HEK293 (cell line): ENCODE measurements at regions not wholly inside any gene's neighbourhood (a gene's known extent, or its start where the extent isn't known, plus 50 kb on each side); places are given as distances from the start of the nearest gene placed in this dataset.

Experiments
- CTCF ChIA-PET: fragments of 350-600 bp; formaldehyde crosslinking; extraction: SDS; loops from one replicate; lab custom pipeline; 2021; ENCODE audit warnings: antibody characterized with exemption; lab: Yijun Ruan, JAX
- POLR2A ChIA-PET: fragments of 300-600 bp; formaldehyde crosslinking; extraction: SDS; loops from one replicate; lab custom pipeline; 2020; ENCODE audit warnings: antibody characterized with exemption, inconsistent platforms; lab: Yijun Ruan, JAX
- H3K27ac ChIP-seq: fragments of 200-500 bp; sonication (Bioruptor generic); 2 replicates; pipeline ENCODE4 v1.5.1; 2014; ENCODE audit warnings: low read depth, low read length, control low read depth, inconsistent platforms; ENCODE audit errors: extremely low read depth
- H3K36me3 ChIP-seq, 2 experiments: fragments of 200-500 bp in 1 of 2; sonication (Bioruptor generic) in 1 of 2; 1 replicate in 1 of 2; 2 replicates in 1 of 2; pipeline ENCODE4 v1.5.1; 2014 to 2017; ENCODE audit warnings: inconsistent platforms in 2 of 2, low read length in 2 of 2; ENCODE audit not compliant: control insufficient read depth in 2 of 2, insufficient read depth in 1 of 2
- H3K4me1 ChIP-seq: fragments of 200-500 bp; sonication (Bioruptor generic); 2 replicates; pipeline ENCODE4 v1.5.1; 2014; ENCODE audit warnings: mild to moderate bottlenecking, low read length, inconsistent platforms; ENCODE audit not compliant: control insufficient read depth, insufficient read depth
- H3K4me3 ChIP-seq: 2 replicates; pipeline ENCODE4 v1.5.1; 2011; ENCODE audit warnings: low read depth, mild to moderate bottlenecking, control low read depth, low read length, moderate library complexity
- H3K9me3 ChIP-seq: fragments of 200-500 bp; sonication (Bioruptor generic); 2 replicates; pipeline ENCODE4 v1.5.1; 2014; ENCODE audit warnings: low read depth, low read length, inconsistent platforms; ENCODE audit not compliant: control insufficient read depth, insufficient read depth
- IKZF3 ChIP-seq: fragments of 450-650 bp; IDR thresholded peaks from 2 replicates; pipeline ENCODE4 v1.5.0; 2018; ENCODE audit warnings: missing biosample characterization, mild to moderate bottlenecking, missing genetic modification characterization, moderate library complexity
- PATZ1 ChIP-seq: fragments of 450-650 bp; formaldehyde crosslinking; IDR thresholded peaks from 2 replicates; pipeline ENCODE4 v1.5.1; 2016; ENCODE audit warnings: missing biosample characterization, missing genetic modification characterization
- PBX3 ChIP-seq: sonication (generic); formaldehyde crosslinking; IDR thresholded peaks from 2 replicates; pipeline ENCODE4 v1.8.1; 2022; ENCODE audit warnings: mild to moderate bottlenecking, moderate library complexity, missing genetic modification reagents
- PRDM1 ChIP-seq: fragments of 450-650 bp; formaldehyde crosslinking; IDR thresholded peaks from 2 replicates; pipeline ENCODE4; 2016; ENCODE audit warnings: missing biosample characterization, missing genetic modification characterization
- SETDB1 ChIP-seq: IDR thresholded peaks from one replicate; pipeline ENCODE4 v1.6.1; 2017; ENCODE audit warnings: mild to moderate bottlenecking, low read length, moderate library complexity, mixed read lengths; ENCODE audit not compliant: insufficient read length
- ZFP41 ChIP-seq: fragments of 450-650 bp; formaldehyde crosslinking; IDR thresholded peaks from 2 replicates; pipeline ENCODE4 v1.5.1; 2016; ENCODE audit warnings: missing biosample characterization, missing genetic modification characterization, borderline replicate concordance
- ZIC2 ChIP-seq: fragments of 450-650 bp; formaldehyde crosslinking; IDR thresholded peaks from 2 replicates; pipeline ENCODE4 v1.5.1; 2016; ENCODE audit warnings: missing biosample characterization, missing genetic modification characterization
- ZNF132 ChIP-seq: fragments of 450-650 bp; formaldehyde crosslinking; IDR thresholded peaks from 2 replicates; pipeline ENCODE4 v1.5.1; 2017; ENCODE audit warnings: missing biosample characterization, missing genetic modification characterization, borderline replicate concordance
- ZNF157 ChIP-seq: fragments of 450-650 bp; formaldehyde crosslinking; IDR thresholded peaks from 2 replicates; pipeline ENCODE4 v1.5.1; 2016; ENCODE audit warnings: missing biosample characterization, missing genetic modification characterization
- ZNF2 ChIP-seq: fragments of 450-650 bp; formaldehyde crosslinking; IDR thresholded peaks from 2 replicates; pipeline ENCODE4 v1.5.1; 2016; ENCODE audit warnings: missing biosample characterization, missing genetic modification characterization
- ZNF239 ChIP-seq: fragments of 450-650 bp; formaldehyde crosslinking; IDR thresholded peaks from 2 replicates; pipeline ENCODE4 v1.5.1; 2016; ENCODE audit warnings: missing biosample characterization, missing genetic modification characterization
- ZNF302 ChIP-seq: fragments of 450-650 bp; formaldehyde crosslinking; IDR thresholded peaks from 2 replicates; pipeline ENCODE4 v1.5.1; 2016; ENCODE audit warnings: missing biosample characterization, missing genetic modification characterization, low read depth
- ZNF394 ChIP-seq: fragments of 450-650 bp; formaldehyde crosslinking; IDR thresholded peaks from 2 replicates; pipeline ENCODE4 v1.5.1; 2016; ENCODE audit warnings: missing biosample characterization, missing genetic modification characterization, mild to moderate bottlenecking, moderate library complexity, borderline replicate concordance
- ZNF473 ChIP-seq: fragments of 450-650 bp; formaldehyde crosslinking; IDR thresholded peaks from 2 replicates; pipeline ENCODE4 v1.5.1; 2017; ENCODE audit warnings: missing biosample characterization, missing genetic modification characterization
- ZNF48 ChIP-seq: fragments of 450-650 bp; formaldehyde crosslinking; IDR thresholded peaks from 2 replicates; pipeline ENCODE4 v1.5.1; 2016; ENCODE audit warnings: missing biosample characterization, missing genetic modification characterization
- ZNF518A ChIP-seq: fragments of 450-650 bp; formaldehyde crosslinking; conservative IDR thresholded peaks from 2 replicates; pipeline ENCODE4 v1.5.1; 2016; ENCODE audit warnings: low read depth, missing biosample characterization, missing genetic modification characterization
- ZNF621 ChIP-seq: fragments of 450-650 bp; formaldehyde crosslinking; IDR thresholded peaks from 2 replicates; pipeline ENCODE4 v1.5.1; 2017; ENCODE audit warnings: missing biosample characterization, missing genetic modification characterization
- ZNF701 ChIP-seq: fragments of 450-650 bp; formaldehyde crosslinking; IDR thresholded peaks from 2 replicates; pipeline ENCODE4 v1.5.1; 2016; ENCODE audit warnings: missing biosample characterization, missing genetic modification characterization
- ZNF768 ChIP-seq: fragments of 450-650 bp; formaldehyde crosslinking; IDR thresholded peaks from 2 replicates; pipeline ENCODE4 v1.5.1; 2018; ENCODE audit warnings: missing biosample characterization, mild to moderate bottlenecking, missing genetic modification characterization

GRCh38 chr9:91144769-91145168 is 216.9 kb downstream of the AUH start:
- no peak overlapping the region for H3K4me3 ChIP-seq
- ChIA-PET POLR2A (no interaction called here), CTCF (no interaction called here)
- H3K9me3 ChIP-seq: no peaks in the 10 kb centered on the region
- H3K27ac ChIP-seq: no peak overlapping the region
- no peaks in the 10 kb centered on the region for H3K4me1 ChIP-seq
- no peaks in the 10 kb centered on the region for H3K36me3 ChIP-seq
- TF ChIP-seq ZNF518A (tag by site-specific recombination): no peak
- no peak for TF ChIP-seq ZNF768 (tag by site-specific recombination)
- no peak for TF ChIP-seq ZNF473 (tag by site-specific recombination)
- TF ChIP-seq ZIC2 (tag by site-specific recombination): no peak

- ChIA-PET POLR2A (no interaction called here), CTCF (no interaction called here)
- Histone ChIP-seq H3K27ac (no peak overlapping the region), H3K4me3 (no peak overlapping the region), H3K36me3 (no peaks in the 10 kb centered on the region), H3K4me1 (no peaks in the 10 kb centered on the region), H3K9me3 (no peaks in the 10 kb centered on the region)
- TF ChIP-seq ZNF394 (tag by site-specific recombination) (no peak), ZNF239 (tag by site-specific recombination) (no peak), ZNF701 (no peak), PBX3 (no peak), IKZF3 (tag by site-specific recombination) (no peak), PATZ1 (no peak), ZNF2 (no peak), ZNF518A (tag by site-specific recombination) (no peak), ZNF621 (tag by site-specific recombination) (no peak), ZNF132 (tag by site-specific recombination) (no peak), PRDM1 (no peak), SETDB1 (no peak), ZNF157 (tag by site-specific recombination) (no peak), ZNF48 (tag by site-specific recombination) (no peak), ZFP41 (tag by site-specific recombination) (no peak), ZNF302 (tag by site-specific recombination) (no peak)
- TF ChIP-seq, all 188 proteins: peak for 0
Measured at GRCh38 chr9:91145496-91145895, 216.2 kb downstream of the AUH start.
